Transverse colon (tissue), 4 donors: ENCODE measurements at regions not wholly inside any gene's neighbourhood (a gene's known extent, or its start where the extent isn't known, plus 50 kb on each side); places are given as distances from the start of the nearest gene placed in this dataset.
A peak's percentile ranks its signal among the peaks of the same experiment; 100 is the strongest.

Experiments
- DNase-seq: peaks from one replicate; pipeline ENCODE4 v3.0.0-alpha.2; 2019
- H3K27ac ChIP-seq, 4 donors: fragments of 200-600 bp; sonication (generic); 2 replicates each; pipeline ENCODE4 v1.5.1; 2016 to 2018; ENCODE audit warnings: inconsistent platforms in 4 of 4
- H3K27me3 ChIP-seq: fragments of 200-600 bp; sonication (generic); 2 replicates; pipeline ENCODE4 v1.5.1; 2017; ENCODE audit warnings: inconsistent platforms
- H3K36me3 ChIP-seq, 4 donors: fragments of 200-600 bp; sonication (generic); 2 replicates each; pipeline ENCODE4 v1.5.1; 2017 to 2019; ENCODE audit warnings: inconsistent platforms in 4 of 4
- H3K4me1 ChIP-seq, 4 donors: fragments of 200-600 bp; sonication (generic); 2 replicates each; pipeline ENCODE4 v1.5.1; 2017 to 2020; ENCODE audit warnings: inconsistent platforms in 4 of 4
- H3K4me3 ChIP-seq, 4 donors: fragments of 200-600 bp; sonication (generic); 1 replicate in 1 of 4; 2 replicates in 3 of 4; pipeline versions ENCODE4 v1.5.1 to v1.6.1; 2017 to 2019; ENCODE audit warnings: inconsistent platforms in 4 of 4
- H3K9me3 ChIP-seq, 2 donors: fragments of 200-600 bp; sonication (generic); 2 replicates each; pipeline ENCODE4 v1.5.1; 2017 to 2019; ENCODE audit warnings: inconsistent platforms in 2 of 2
- CTCF ChIP-seq, 5 experiments: fragments of 200-600 bp in 3 of 5; fragments of 450-650 bp in 2 of 5; sonication (generic) in 3 of 5; IDR thresholded peaks; 1 replicate in 2 of 5; 2 replicates in 3 of 5; pipeline ENCODE4 v1.5.1; 2016 to 2017; ENCODE audit warnings: antibody characterized with exemption in 5 of 5, inconsistent platforms in 3 of 5, mild to moderate bottlenecking in 2 of 5, moderate library complexity in 1 of 5
- EP300 ChIP-seq: sonication (generic); formaldehyde crosslinking; IDR thresholded peaks from one replicate; pipeline ENCODE4 v1.6.1; 2017; ENCODE audit warnings: antibody characterized with exemption, low read depth
- POLR2A ChIP-seq: fragments of 450-650 bp; IDR thresholded peaks from one replicate; pipeline ENCODE4 v1.6.1; 2016; ENCODE audit warnings: antibody characterized with exemption, mild to moderate bottlenecking, moderate library complexity
- POLR2AphosphoS5 ChIP-seq, 3 donors: sonication (generic); formaldehyde crosslinking; IDR thresholded peaks; one replicate each; pipeline ENCODE4 v1.6.1; 2016; ENCODE audit warnings: antibody characterized with exemption in 3 of 3
- WGBS, 2 donors: methylation state at CpG; one replicate each; pipeline ENCODE4 v1.1.5; 2018; ENCODE audit warnings: low coverage in 1 of 2; 5-methylcytosine and 5-hydroxymethylcytosine counted together
- in situ Hi-C, 4 donors: fragments of 200-750 bp; cut with MboI; loops; one replicate each; pipeline versions ENCODE4 v1.15.0 to v1.15.1; 2017; ENCODE audit warnings: low sequenced_read_pairs in 3 of 4, low pct_ligation_motif_present in 1 of 4, low pct_unique_long_range_greater_than_20kb in 1 of 4
- intact Hi-C: fragments of 100-400 bp; cut with DNase I; formaldehyde crosslinking; loops from one replicate; pipeline ENCODE4 v1.15.1; 2023; ENCODE audit warnings: low total_unique reads

- in situ Hi-C loops (loop anchor here in 1 of 4 donors (25.0 kb wide), 1 partner anchor 457 kb away; the partner anchor contains the start of gene CCDC175), intact Hi-C loops (no loop called here)
- Histone ChIP-seq H3K9me3 (no peaks in the 10 kb centered on the region), H3K4me1 (peaks cover 0 to 13% (median 6%) of the 10 kb centered on the region in 4 donors), H3K27me3 (no peaks in the 10 kb centered on the region), H3K36me3 (no peaks in the 10 kb centered on the region), H3K4me3 (no peak overlapping the region), H3K27ac (peak overlapping the region in 1 of 4 donors; percentile 36)
- TF ChIP-seq EP300 (no peak), POLR2A (no peak), CTCF (IDR thresholded peaks at IDR 0.05) (no peak), POLR2AphosphoS5 (IDR thresholded peaks at IDR 0.05) (no peak)
- 73% methylated on average over 7 of the region's 7 CpGs; no CpG with 5 or more reads in 1 of the 2 donors for WGBS, 2 donors
- no peak for DNase-seq
Measured at GRCh38 chr14:59130462-59130861, 58.0 kb upstream of the DAAM1 start.

GRCh38 chr14:59131938-59132795, 56.3 kb upstream of the DAAM1 start:
- Histone ChIP-seq H3K4me1 (peaks cover 0 to 13% (median 6%) of the 10 kb centered on the region in 4 donors), H3K36me3 (no peaks in the 10 kb centered on the region), H3K9me3 (no peaks in the 10 kb centered on the region), H3K27ac (no peak overlapping the region), H3K4me3 (no peak overlapping the region), H3K27me3 (no peaks in the 10 kb centered on the region)
- no peak for TF ChIP-seq CTCF (IDR thresholded peaks at IDR 0.05)
- no peak for TF ChIP-seq EP300
- no peak for TF ChIP-seq POLR2AphosphoS5 (IDR thresholded peaks at IDR 0.05)
- TF ChIP-seq POLR2A, result no peak
- intact Hi-C loops (no loop called here), in situ Hi-C loops (loop anchor here in 1 of 4 donors (25.0 kb wide), 1 partner anchor 455 kb away; the partner anchor contains the start of gene CCDC175)
- no peak for DNase-seq
- WGBS, 2 donors, result 68 to 72% methylated on average over 4 to 5 of the region's 5 CpGs

- no peaks in the 10 kb centered on the region for H3K9me3 ChIP-seq
- H3K27me3 ChIP-seq, result no peaks in the 10 kb centered on the region
- no peak for TF ChIP-seq POLR2AphosphoS5 (IDR thresholded peaks at IDR 0.05)
- TF ChIP-seq EP300, result no peak
- TF ChIP-seq POLR2A, result no peak
- no peak for TF ChIP-seq CTCF (IDR thresholded peaks at IDR 0.05)
- DNase-seq, result no peak
- WGBS, 2 donors, result 0 to 35% methylated on average over 2 to 3 of the region's 3 CpGs
- H3K4me3 ChIP-seq, result no peak overlapping the region
- intact Hi-C loops, result no loop called here
- peak overlapping the region in 1 of 4 donors; percentile 17 for H3K27ac ChIP-seq
- H3K36me3 ChIP-seq, result no peaks in the 10 kb centered on the region
- in situ Hi-C loops, result loop anchor here in 1 of 4 donors (25.0 kb wide), 1 partner anchor 454 kb away; the partner anchor contains the start of gene CCDC175
- H3K4me1 ChIP-seq, result peaks cover 0 to 13% (median 6%) of the 10 kb centered on the region in 4 donors
Measured at GRCh38 chr14:59132796-59133494, 55.5 kb upstream of the DAAM1 start.

GRCh38 chr14:59133709-59134108, 54.8 kb upstream of the DAAM1 start:
- peaks cover 0 to 13% (median 6%) of the 10 kb centered on the region in 4 donors for H3K4me1 ChIP-seq
- H3K27ac ChIP-seq, result no peak overlapping the region
- in situ Hi-C loops, result loop anchor here in 1 of 4 donors (25.0 kb wide), 1 partner anchor 454 kb away; the partner anchor contains the start of gene CCDC175
- no peaks in the 10 kb centered on the region for H3K27me3 ChIP-seq
- DNase-seq, result no peak
- 78 to 91% methylated on average over 4 of the region's 4 CpGs for WGBS, 2 donors
- no peak for TF ChIP-seq POLR2AphosphoS5 (IDR thresholded peaks at IDR 0.05)
- no peak for TF ChIP-seq POLR2A
- no peak for TF ChIP-seq EP300
- no peak for TF ChIP-seq CTCF (IDR thresholded peaks at IDR 0.05)
- H3K9me3 ChIP-seq, result no peaks in the 10 kb centered on the region
- intact Hi-C loops, result no loop called here
- H3K4me3 ChIP-seq, result no peak overlapping the region
- no peaks in the 10 kb centered on the region for H3K36me3 ChIP-seq
